IMR-90 (cell line): ENCODE measurements at regions not wholly inside any gene's neighbourhood (a gene's known extent, or its start where the extent isn't known, plus 50 kb on each side); places are given as distances from the start of the nearest gene placed in this dataset.

Source experiments
- ATAC-seq: fragments of 200-7000 bp; cut with Tn5 transposase; 2 replicates; pipeline ENCODE4 v1.9.1; 2020; ENCODE audit warnings: low read depth, mild to moderate bottlenecking, moderate library complexity
- BruUV-seq: library from RNA; stranded (reverse); fragments of 400-500 nt; replicated peaks from 2 replicates; lab custom pipeline; 2021; lab: Mats Ljungman, UMichigan
- CTCF ChIA-PET: fragments of 300-600 bp; formaldehyde crosslinking; extraction: SDS; loops from one replicate; lab custom pipeline; 2021; ENCODE audit warnings: antibody characterized with exemption; lab: Yijun Ruan, JAX
- POLR2A ChIA-PET: fragments of 300-600 bp; sonication (Branson Sonifier 250); formaldehyde crosslinking; loops from one replicate; lab custom pipeline; 2022; ENCODE audit warnings: antibody characterized with exemption; ENCODE audit not compliant: unreplicated experiment; lab: Charles Lee
- DNase-seq: peaks from one replicate; pipeline ENCODE4 v3.0.0; 2013
- H2AFZ ChIP-seq: replicated peaks from 2 replicates; pipeline ENCODE3; 2013; ENCODE audit warnings: low read length, mild to moderate bottlenecking; ENCODE audit not compliant: poor library complexity
- H2AK5ac ChIP-seq: 2 replicates; pipeline ENCODE4 v1.6.1; 2013; ENCODE audit warnings: low read depth, low read length, inconsistent platforms
- H2AK9ac ChIP-seq: replicated peaks from 2 replicates; pipeline ENCODE3; 2013; ENCODE audit warnings: mild to moderate bottlenecking, low read depth, low read length, moderate library complexity; ENCODE audit not compliant: poor library complexity
- H2BK120ac ChIP-seq: 2 replicates; pipeline ENCODE4 v1.6.1; 2013; ENCODE audit warnings: low read depth, low read length, inconsistent platforms
- H2BK15ac ChIP-seq: 3 replicates; pipeline ENCODE4 v1.6.1; 2013; ENCODE audit warnings: low read depth, low read length, inconsistent platforms
- H2BK20ac ChIP-seq: 2 replicates; pipeline ENCODE4 v1.6.1; 2013; ENCODE audit warnings: low read depth, mild to moderate bottlenecking, inconsistent platforms, low read length, moderate library complexity
- H2BK5ac ChIP-seq: 2 replicates; pipeline ENCODE4 v1.6.1; 2013; ENCODE audit warnings: mild to moderate bottlenecking, low read depth, low read length, inconsistent platforms; ENCODE audit not compliant: poor library complexity, severe bottlenecking
- H3K14ac ChIP-seq: replicated peaks from 2 replicates; pipeline ENCODE4 v1.6.1; 2013; ENCODE audit warnings: low read depth, low read length, inconsistent platforms
- H3K18ac ChIP-seq: 2 replicates; pipeline ENCODE4 v1.6.1; 2013; ENCODE audit warnings: low read depth, low read length, control low read depth
- H3K23ac ChIP-seq: 2 replicates; pipeline ENCODE4 v1.6.1; 2013; ENCODE audit warnings: low read depth, low read length, inconsistent platforms
- H3K27ac ChIP-seq: 2 replicates; pipeline ENCODE4 v1.5.1; 2013; ENCODE audit warnings: mild to moderate bottlenecking, control low read depth, low read length; ENCODE audit not compliant: insufficient read depth
- H3K27me3 ChIP-seq: 2 replicates; pipeline ENCODE4 v1.6.1; 2013; ENCODE audit warnings: low read length; ENCODE audit not compliant: control insufficient read depth, insufficient read depth
- H3K36me3 ChIP-seq: 2 replicates; pipeline ENCODE4 v1.6.1; 2013; ENCODE audit warnings: low read length, mixed read lengths; ENCODE audit not compliant: control insufficient read depth, insufficient read depth
- H3K4ac ChIP-seq: 2 replicates; pipeline ENCODE4 v1.6.1; 2013; ENCODE audit warnings: low read depth, low read length, inconsistent platforms
- H3K4me1 ChIP-seq: 2 replicates; pipeline ENCODE4 v1.6.1; 2013; ENCODE audit warnings: low read length, mixed read lengths; ENCODE audit not compliant: control insufficient read depth, insufficient read depth
- H3K4me2 ChIP-seq: 2 replicates; pipeline ENCODE4 v1.6.1; 2013; ENCODE audit warnings: low read depth, mild to moderate bottlenecking, control low read depth, low read length, moderate library complexity
- H3K4me3 ChIP-seq: 2 replicates; pipeline ENCODE4 v1.5.1; 2013; ENCODE audit warnings: low read depth, mild to moderate bottlenecking, control low read depth, low read length, moderate library complexity; ENCODE audit not compliant: insufficient read depth
- H3K56ac ChIP-seq: 2 replicates; pipeline ENCODE4 v1.6.1; 2013; ENCODE audit warnings: low read length, inconsistent platforms; ENCODE audit not compliant: insufficient read depth; ENCODE audit errors: extremely low read depth
- H3K79me1 ChIP-seq, 2 experiments: 2 replicates each; pipeline ENCODE4 v1.6.1; 2013; ENCODE audit warnings: low read length in 2 of 2, inconsistent platforms in 1 of 2, low read depth in 1 of 2
- H3K9ac ChIP-seq: 2 replicates; pipeline ENCODE4 v1.6.1; 2013; ENCODE audit warnings: low read depth, low read length, control low read depth
- H3K9me1 ChIP-seq: 2 replicates; pipeline ENCODE4 v1.6.1; 2013; ENCODE audit warnings: low read length, inconsistent platforms; ENCODE audit not compliant: insufficient read depth
- H3K9me3 ChIP-seq: 2 replicates; pipeline ENCODE4 v1.6.1; 2013; ENCODE audit warnings: low read length; ENCODE audit not compliant: control insufficient read depth, insufficient read depth
- H4K20me1 ChIP-seq: 2 replicates; pipeline ENCODE4 v1.6.1; 2013; ENCODE audit warnings: low read length, inconsistent platforms; ENCODE audit not compliant: insufficient read depth
- H4K5ac ChIP-seq: 2 replicates; pipeline ENCODE4 v1.6.1; 2013; ENCODE audit warnings: mild to moderate bottlenecking, low read depth, low read length, control low read depth
- H4K8ac ChIP-seq, 2 experiments: 2 replicates each; pipeline ENCODE4 v1.6.1; 2013; ENCODE audit warnings: low read depth in 2 of 2, low read length in 2 of 2, control low read depth in 1 of 2, inconsistent platforms in 1 of 2
- H4K91ac ChIP-seq: 2 replicates; pipeline ENCODE4 v1.6.1; 2013; ENCODE audit warnings: low read depth, low read length, inconsistent platforms; ENCODE audit not compliant: insufficient read depth
- BHLHE40 ChIP-seq: fragments of 150-350 bp; IDR thresholded peaks from 2 replicates; pipeline ENCODE4 v1.6.1; 2016; ENCODE audit warnings: mild to moderate bottlenecking, low read depth, low read length
- CEBPB ChIP-seq: IDR thresholded peaks from 2 replicates; pipeline ENCODE4 v1.6.1; 2012; ENCODE audit warnings: low read depth, low read length, improper control_type of control experiment
- CHD1 ChIP-seq: IDR thresholded peaks from 2 replicates; pipeline ENCODE4 v1.6.1; 2012; ENCODE audit warnings: low read depth, low read length, improper control_type of control experiment
- MAFK ChIP-seq: IDR thresholded peaks from 2 replicates; pipeline ENCODE4 v1.6.1; 2012; ENCODE audit warnings: low read depth, low read length, improper control_type of control experiment
- MAZ ChIP-seq: IDR thresholded peaks from 2 replicates; pipeline ENCODE4 v1.6.1; 2012; ENCODE audit warnings: low read depth, mild to moderate bottlenecking, low read length, improper control_type of control experiment, moderate library complexity, borderline replicate concordance
- MXI1 ChIP-seq: IDR thresholded peaks from 2 replicates; pipeline ENCODE4 v1.6.1; 2012; ENCODE audit warnings: low read depth, mild to moderate bottlenecking, low read length, moderate library complexity, borderline replicate concordance
- NFE2L2 ChIP-seq: fragments of 150-350 bp; IDR thresholded peaks from 2 replicates; pipeline ENCODE4 v1.6.1; 2016; ENCODE audit warnings: low read depth, mild to moderate bottlenecking, low read length
- POLR2A ChIP-seq: IDR thresholded peaks from 2 replicates; pipeline ENCODE4 v1.6.1; 2012; ENCODE audit warnings: mild to moderate bottlenecking, low read depth, low read length
- RAD21 ChIP-seq: IDR thresholded peaks from 2 replicates; pipeline ENCODE4 v1.6.1; 2012; ENCODE audit warnings: low read length, improper control_type of control experiment
- RCOR1 ChIP-seq: IDR thresholded peaks from 2 replicates; pipeline ENCODE4 v1.6.1; 2012; ENCODE audit warnings: mild to moderate bottlenecking, low read length, improper control_type of control experiment; ENCODE audit not compliant: insufficient replicate concordance
- RFX5 ChIP-seq: IDR thresholded peaks from 2 replicates; pipeline ENCODE4 v1.8.0; 2012; ENCODE audit warnings: low read depth, mild to moderate bottlenecking, low read length, moderate library complexity
- SMC3 ChIP-seq: fragments of 150-350 bp; IDR thresholded peaks from 2 replicates; pipeline ENCODE4 v1.6.1; 2016; ENCODE audit warnings: low read depth, mild to moderate bottlenecking, antibody characterized with exemption, low read length, moderate library complexity
- WGBS, 2 experiments: methylation state at CpG; one replicate each; pipeline versions ENCODE4 v1.1.5 to v1.1.7; 2013; ENCODE audit warnings: missing lambda C conversion rate in 2 of 2; ENCODE audit not compliant: insufficient read length in 1 of 2; ENCODE audit errors: extremely low coverage in 2 of 2; 5-methylcytosine and 5-hydroxymethylcytosine counted together
- dilution Hi-C: fragments of 300-500 bp; cut with HindIII; formaldehyde crosslinking; loops from one replicate; pipeline ENCODE4 v1.14.3; 2018; ENCODE audit warnings: low sequenced_read_pairs; ENCODE audit not compliant: unreplicated experiment
- in situ Hi-C: fragments of 300-500 bp; cut with MboI; formaldehyde crosslinking; loops from 3 replicates; pipeline ENCODE4 v1.14.3; 2019; ENCODE audit warnings: low sequenced_read_pairs, inconsistent platforms, mixed read lengths
- intact Hi-C: fragments of 100-400 bp; cut with micrococcal nuclease; formaldehyde crosslinking; loops from 2 replicates; pipeline ENCODE4 v1.10.0; 2022
- TF ChIP-seq, protein P1 (sequence below): fragments of 150-350 bp; IDR thresholded peaks from 2 replicates; pipeline ENCODE4 v1.6.1; 2017; ENCODE audit warnings: mild to moderate bottlenecking, antibody characterized with exemption, low read length, low read depth
- TF ChIP-seq, protein P2 (sequence below): conservative IDR thresholded peaks from 2 replicates; pipeline ENCODE4 v1.5.1; 2012; ENCODE audit warnings: mild to moderate bottlenecking, low read depth, low read length, improper control_type of control experiment

DNA sequence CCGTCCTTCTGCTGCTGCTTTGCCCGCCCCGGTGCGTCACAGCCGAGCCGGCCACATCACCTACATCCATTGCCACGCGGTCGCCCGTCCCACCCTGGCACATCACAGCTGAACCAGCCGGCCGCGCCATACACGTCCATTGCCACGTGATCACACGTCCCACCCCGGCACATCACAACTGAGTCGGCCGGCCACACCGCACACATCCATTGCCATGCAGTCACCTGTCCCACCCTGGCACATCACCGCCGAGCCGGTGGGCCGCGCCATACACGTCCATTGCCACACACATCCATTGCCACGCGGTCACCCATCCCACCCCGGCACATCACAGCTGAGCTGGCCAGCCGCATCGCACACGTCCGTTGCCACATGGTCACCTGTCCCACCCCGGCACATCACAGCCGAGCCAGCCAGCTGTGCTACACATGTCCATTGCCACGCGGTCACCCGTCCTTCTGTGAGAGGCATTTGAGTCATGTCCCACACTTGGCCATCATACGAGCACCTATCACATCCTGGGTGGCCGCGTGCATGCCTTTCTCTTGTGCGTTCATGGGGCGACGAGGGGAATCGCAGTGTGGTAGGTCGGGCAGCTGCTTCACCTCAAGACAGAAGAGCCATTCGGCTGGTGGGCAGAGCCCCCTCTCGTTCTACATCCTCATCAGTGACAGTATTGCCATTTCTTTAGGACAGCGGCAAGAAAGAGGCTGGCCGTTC is 58.6 kb downstream of the JAKMIP3 start:
- no peak overlapping the region for H3K4ac ChIP-seq
- no peak overlapping the region for H4K91ac ChIP-seq
- TF ChIP-seq NFE2L2 (no peak), BHLHE40 (no peak), CHD1 (no peak), RCOR1 (no peak), SMC3 (no peak), RFX5 (no peak), MXI1 (no peak), RAD21 (no peak), MAZ (no peak), MAFK (no peak), CEBPB (no peak), POLR2A (no peak)
- TF ChIP-seq, protein P1, sequence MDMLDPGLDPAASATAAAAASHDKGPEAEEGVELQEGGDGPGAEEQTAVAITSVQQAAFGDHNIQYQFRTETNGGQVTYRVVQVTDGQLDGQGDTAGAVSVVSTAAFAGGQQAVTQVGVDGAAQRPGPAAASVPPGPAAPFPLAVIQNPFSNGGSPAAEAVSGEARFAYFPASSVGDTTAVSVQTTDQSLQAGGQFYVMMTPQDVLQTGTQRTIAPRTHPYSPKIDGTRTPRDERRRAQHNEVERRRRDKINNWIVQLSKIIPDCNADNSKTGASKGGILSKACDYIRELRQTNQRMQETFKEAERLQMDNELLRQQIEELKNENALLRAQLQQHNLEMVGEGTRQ: no peak
- TF ChIP-seq, protein P2, sequence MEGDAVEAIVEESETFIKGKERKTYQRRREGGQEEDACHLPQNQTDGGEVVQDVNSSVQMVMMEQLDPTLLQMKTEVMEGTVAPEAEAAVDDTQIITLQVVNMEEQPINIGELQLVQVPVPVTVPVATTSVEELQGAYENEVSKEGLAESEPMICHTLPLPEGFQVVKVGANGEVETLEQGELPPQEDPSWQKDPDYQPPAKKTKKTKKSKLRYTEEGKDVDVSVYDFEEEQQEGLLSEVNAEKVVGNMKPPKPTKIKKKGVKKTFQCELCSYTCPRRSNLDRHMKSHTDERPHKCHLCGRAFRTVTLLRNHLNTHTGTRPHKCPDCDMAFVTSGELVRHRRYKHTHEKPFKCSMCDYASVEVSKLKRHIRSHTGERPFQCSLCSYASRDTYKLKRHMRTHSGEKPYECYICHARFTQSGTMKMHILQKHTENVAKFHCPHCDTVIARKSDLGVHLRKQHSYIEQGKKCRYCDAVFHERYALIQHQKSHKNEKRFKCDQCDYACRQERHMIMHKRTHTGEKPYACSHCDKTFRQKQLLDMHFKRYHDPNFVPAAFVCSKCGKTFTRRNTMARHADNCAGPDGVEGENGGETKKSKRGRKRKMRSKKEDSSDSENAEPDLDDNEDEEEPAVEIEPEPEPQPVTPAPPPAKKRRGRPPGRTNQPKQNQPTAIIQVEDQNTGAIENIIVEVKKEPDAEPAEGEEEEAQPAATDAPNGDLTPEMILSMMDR: no peak
- H3K23ac ChIP-seq: no peak overlapping the region
- WGBS, 2 experiments: 78% methylated on average over 37 of the region's 50 CpGs; no CpG with 5 or more reads in 1 of the 2 experiments
- no peak overlapping the region for H2AK5ac ChIP-seq
- H3K4me3 ChIP-seq: no peak overlapping the region
- H3K4me2 ChIP-seq: no peak overlapping the region
- H3K9me1 ChIP-seq: no peaks in the 10 kb centered on the region
- no peak overlapping the region for H2BK15ac ChIP-seq
- in situ Hi-C loops (no loop called here), dilution Hi-C loops (no loop called here), intact Hi-C loops (no loop called here)
- DNase-seq (no peak), ATAC-seq (no peak)
- no peaks in the 10 kb centered on the region for H3K36me3 ChIP-seq
- H2BK5ac ChIP-seq: no peak overlapping the region
- POLR2A ChIA-PET: no interaction called here
- H3K14ac ChIP-seq: no peak overlapping the region
- H3K56ac ChIP-seq: no peak overlapping the region
- peaks cover 12% of the 10 kb centered on the region for H3K27me3 ChIP-seq
- H3K18ac ChIP-seq: no peak overlapping the region
- no peak overlapping the region for H2AFZ ChIP-seq
- H4K20me1 ChIP-seq: no peaks in the 10 kb centered on the region
- CTCF ChIA-PET: no interaction called here
- H3K4me1 ChIP-seq: no peaks in the 10 kb centered on the region
- no peak overlapping the region for H4K5ac ChIP-seq
- H3K9ac ChIP-seq: no peak overlapping the region
- H4K8ac ChIP-seq: no peak overlapping the region
- no peak overlapping the region for H2BK20ac ChIP-seq
- H3K27ac ChIP-seq: no peak overlapping the region
- no peak overlapping the region for H2BK120ac ChIP-seq
- no peak overlapping the region for H2AK9ac ChIP-seq
- H3K79me1 ChIP-seq: no peaks in the 10 kb centered on the region
- BruUV-seq: no TSS peak
- no peaks in the 10 kb centered on the region for H3K9me3 ChIP-seq
